Muscle layer of colon (tissue), 2 donors: ENCODE measurements at regions not wholly inside any gene's neighbourhood (a gene's known extent, or its start where the extent isn't known, plus 50 kb on each side); places are given as distances from the start of the nearest gene placed in this dataset.

Experiments
- H3K27ac ChIP-seq: one replicate; pipeline ENCODE4 v1.7.0; 2013; ENCODE audit warnings: low read depth, mild to moderate bottlenecking, low read length, moderate library complexity
- H3K27me3 ChIP-seq, 2 donors: one replicate each; pipeline ENCODE4 v1.7.0; 2013; ENCODE audit warnings: low read length in 2 of 2, mild to moderate bottlenecking in 2 of 2; ENCODE audit not compliant: insufficient read depth in 2 of 2, control insufficient read depth in 1 of 2
- H3K36me3 ChIP-seq: one replicate; pipeline ENCODE4 v1.7.0; 2013; ENCODE audit warnings: mild to moderate bottlenecking, low read length; ENCODE audit not compliant: insufficient read depth
- H3K4me1 ChIP-seq: one replicate; pipeline ENCODE4 v1.7.0; 2013; ENCODE audit warnings: mild to moderate bottlenecking, low read length; ENCODE audit not compliant: insufficient read depth
- H3K4me3 ChIP-seq, 2 donors: one replicate each; pipeline ENCODE4 v1.7.0; 2013; ENCODE audit warnings: low read length in 2 of 2, low read depth in 1 of 2, mild to moderate bottlenecking in 1 of 2, moderate library complexity in 1 of 2
- H3K9ac ChIP-seq: one replicate; pipeline ENCODE4 v1.7.0; 2013; ENCODE audit warnings: low read length
- H3K9me3 ChIP-seq: one replicate; pipeline ENCODE4 v1.7.0; 2013; ENCODE audit warnings: mild to moderate bottlenecking, low read length
- donor health status: abdominal sarcoma.
- donor health status: Adenocarcinoma of cecum.

DNA sequence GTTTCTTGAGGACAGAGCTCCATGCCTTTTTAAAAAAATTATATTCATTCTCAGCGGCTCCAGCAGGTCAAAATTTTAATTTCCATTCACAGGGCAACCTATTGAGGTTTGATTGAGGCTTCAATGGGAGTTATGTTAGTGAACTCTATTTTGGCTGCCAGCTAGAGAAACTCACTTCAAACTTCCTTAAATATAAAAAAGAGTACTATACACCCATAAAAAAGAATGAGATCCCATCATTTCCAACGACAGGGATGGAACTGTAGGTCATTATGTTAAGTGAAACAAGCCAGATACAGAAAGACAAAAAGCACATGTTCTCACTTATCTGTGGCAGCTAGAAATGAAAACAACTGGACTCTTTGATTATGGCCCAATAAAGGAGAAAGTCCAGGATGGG, 176.8 kb upstream of the IL12B start:
- Histone ChIP-seq H3K36me3 (no peaks in the 10 kb centered on the region), H3K4me1 (peaks cover 17% of the 10 kb centered on the region), H3K9me3 (no peaks in the 10 kb centered on the region), H3K4me3 (no peak overlapping the region), H3K27me3 (no peaks in the 10 kb centered on the region), H3K9ac (no peak overlapping the region), H3K27ac (no peak overlapping the region)

DNA sequence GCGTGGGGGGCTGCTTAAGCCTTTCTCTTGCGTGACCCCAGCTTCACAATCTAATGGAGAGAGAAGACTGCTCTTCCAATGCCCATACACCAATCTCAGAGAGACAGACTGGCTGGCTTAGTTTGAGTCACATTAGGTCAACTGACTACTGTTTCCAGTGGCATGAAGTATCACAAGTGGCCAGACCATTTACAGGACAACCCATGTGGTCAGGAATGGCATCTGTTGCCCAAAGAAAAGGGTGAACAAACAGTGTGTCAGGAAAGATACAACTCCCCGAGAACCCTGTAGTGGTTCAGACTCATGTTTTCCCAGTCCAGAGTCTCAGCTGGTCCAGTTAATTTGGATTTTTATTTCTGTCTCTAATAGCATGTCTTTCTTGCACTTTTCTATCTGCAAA, 177.4 kb upstream of the IL12B start:
- H3K36me3 ChIP-seq: no peaks in the 10 kb centered on the region
- no peak overlapping the region for H3K4me3 ChIP-seq
- peaks cover 17% of the 10 kb centered on the region for H3K4me1 ChIP-seq
- no peak overlapping the region for H3K27ac ChIP-seq
- no peaks in the 10 kb centered on the region for H3K27me3 ChIP-seq
- no peak overlapping the region for H3K9ac ChIP-seq
- no peaks in the 10 kb centered on the region for H3K9me3 ChIP-seq

DNA sequence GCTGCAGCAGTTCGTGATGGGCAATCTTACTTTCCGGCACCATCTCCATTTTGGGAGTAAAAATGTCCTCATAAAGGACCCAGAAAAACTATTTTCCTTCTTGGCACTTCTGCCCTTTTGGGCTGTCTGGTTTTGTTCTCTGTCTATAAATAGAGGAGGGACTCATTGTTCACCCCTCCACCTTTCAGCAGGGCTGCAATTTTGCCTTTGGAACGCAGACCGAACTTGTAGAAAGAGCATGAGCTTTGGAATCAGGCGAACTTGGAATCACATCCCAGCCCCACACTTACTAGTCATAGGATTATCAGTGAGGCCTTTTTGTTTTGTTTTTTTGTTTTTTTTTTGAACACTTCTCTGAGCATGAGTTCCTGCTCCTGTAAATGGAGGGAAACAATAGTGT, 178.1 kb upstream of the IL12B start:
- H3K4me3 ChIP-seq: no peak overlapping the region
- H3K9me3 ChIP-seq: no peaks in the 10 kb centered on the region
- H3K9ac ChIP-seq: no peak overlapping the region
- no peaks in the 10 kb centered on the region for H3K36me3 ChIP-seq
- H3K27me3 ChIP-seq: no peaks in the 10 kb centered on the region
- H3K4me1 ChIP-seq: peaks cover 17% of the 10 kb centered on the region
- no peak overlapping the region for H3K27ac ChIP-seq

DNA sequence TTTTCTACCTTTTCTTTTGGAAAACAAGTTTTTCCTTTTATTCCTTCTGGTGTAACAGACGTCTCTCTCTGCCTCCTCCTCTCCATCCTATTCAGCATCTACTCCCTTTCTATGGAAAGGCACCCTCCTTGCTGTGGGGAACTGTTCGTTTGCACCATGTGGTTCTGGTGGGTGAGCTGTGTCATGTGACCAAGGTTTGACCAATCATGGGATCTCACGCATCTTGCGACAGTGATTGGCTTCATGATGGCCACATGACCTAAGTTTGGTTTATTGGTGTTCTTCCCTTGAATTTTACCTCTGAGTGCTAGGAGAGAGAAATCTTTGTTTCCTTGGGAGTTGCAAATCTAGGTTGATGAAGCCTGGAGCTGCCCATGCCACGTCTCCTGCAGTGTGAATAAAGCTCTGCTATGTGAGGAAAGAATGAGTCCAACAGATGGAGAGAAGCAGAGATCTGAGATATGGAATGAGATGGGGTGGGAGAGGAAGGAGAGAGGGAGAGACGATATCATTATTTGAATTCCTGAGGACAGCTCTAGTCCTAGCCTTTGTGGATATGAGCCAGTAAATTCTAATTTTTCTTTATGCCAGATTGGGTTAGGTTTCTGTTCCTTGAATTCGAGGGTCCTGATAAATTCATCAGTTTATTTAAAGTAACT, 178.8 kb upstream of the IL12B start:
- H3K4me1 ChIP-seq: peaks cover 17% of the 10 kb centered on the region
- no peak overlapping the region for H3K27ac ChIP-seq
- H3K36me3 ChIP-seq: no peaks in the 10 kb centered on the region
- H3K27me3 ChIP-seq: no peaks in the 10 kb centered on the region
- no peak overlapping the region for H3K4me3 ChIP-seq
- no peak overlapping the region for H3K9ac ChIP-seq
- no peaks in the 10 kb centered on the region for H3K9me3 ChIP-seq

DNA sequence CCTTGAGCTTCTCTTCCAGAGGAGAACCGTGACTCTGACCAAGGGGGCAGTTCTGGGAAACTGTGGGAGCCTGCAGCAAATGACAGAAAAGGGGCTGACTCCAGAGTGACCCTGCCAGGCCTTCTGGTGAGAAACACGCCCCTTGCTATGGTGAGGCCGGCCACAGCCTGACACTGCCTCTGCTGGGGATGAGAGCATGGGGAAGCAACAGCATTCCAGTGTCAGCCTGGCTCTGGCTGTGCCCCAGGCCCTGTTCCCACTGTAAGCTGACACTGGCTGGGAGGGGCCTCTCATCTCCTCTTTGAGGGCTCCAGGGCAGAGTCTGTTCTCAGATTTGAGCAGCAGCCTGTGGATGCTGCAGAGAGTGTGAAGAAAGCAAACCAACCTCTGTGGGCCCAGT, 180.0 kb upstream of the IL12B start:
- Histone ChIP-seq H3K9ac (no peak overlapping the region), H3K9me3 (no peaks in the 10 kb centered on the region), H3K4me3 (no peak overlapping the region), H3K27me3 (no peaks in the 10 kb centered on the region), H3K4me1 (peaks cover 15% of the 10 kb centered on the region), H3K27ac (no peak overlapping the region), H3K36me3 (no peaks in the 10 kb centered on the region)

DNA sequence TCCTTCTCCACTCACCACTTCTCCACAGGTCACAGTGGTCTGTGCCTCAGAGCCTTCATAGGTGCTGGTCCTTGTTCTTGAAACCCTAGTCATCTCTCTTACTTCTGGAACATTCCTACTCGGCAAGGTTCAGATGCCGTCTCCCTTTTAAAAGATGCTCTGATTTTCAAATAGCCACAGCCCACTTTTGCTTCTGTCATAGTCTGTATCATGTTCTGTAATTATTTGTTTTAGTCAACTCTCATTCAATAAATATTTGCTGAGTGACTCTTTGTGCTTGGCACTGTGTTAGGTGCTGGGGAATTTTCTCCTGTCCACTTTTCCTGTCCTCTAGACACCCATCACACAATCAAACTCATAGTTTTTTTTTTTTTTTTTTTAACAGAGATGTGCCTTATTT, 181.3 kb upstream of the IL12B start:
- Histone ChIP-seq H3K9ac (no peak overlapping the region), H3K4me3 (no peak overlapping the region), H3K36me3 (no peaks in the 10 kb centered on the region), H3K27me3 (no peaks in the 10 kb centered on the region), H3K9me3 (no peaks in the 10 kb centered on the region), H3K27ac (no peak overlapping the region), H3K4me1 (peaks cover 15% of the 10 kb centered on the region)

DNA sequence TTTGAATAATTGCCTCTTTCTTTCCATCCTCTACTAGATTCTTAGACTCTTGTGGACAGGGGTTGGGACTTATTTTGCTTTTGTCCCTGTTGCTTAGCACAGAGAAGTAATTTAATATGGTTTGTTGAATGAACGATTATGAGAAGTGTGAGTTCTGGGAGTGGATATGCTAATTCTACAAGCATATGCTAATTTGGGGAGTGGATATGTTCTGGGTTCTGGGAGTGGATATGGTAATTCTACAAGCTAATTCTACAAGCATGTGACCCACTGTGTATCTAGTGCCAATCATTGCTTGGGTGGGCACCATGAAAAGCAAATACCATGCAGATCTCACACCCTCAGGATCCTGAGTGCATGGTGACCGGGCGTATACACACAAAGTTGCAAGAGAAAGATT, 181.8 kb upstream of the IL12B start:
- Histone ChIP-seq H3K36me3 (no peaks in the 10 kb centered on the region), H3K4me3 (no peak overlapping the region), H3K4me1 (peaks cover 15% of the 10 kb centered on the region), H3K27me3 (no peaks in the 10 kb centered on the region), H3K9ac (no peak overlapping the region), H3K27ac (no peak overlapping the region), H3K9me3 (no peaks in the 10 kb centered on the region)

DNA sequence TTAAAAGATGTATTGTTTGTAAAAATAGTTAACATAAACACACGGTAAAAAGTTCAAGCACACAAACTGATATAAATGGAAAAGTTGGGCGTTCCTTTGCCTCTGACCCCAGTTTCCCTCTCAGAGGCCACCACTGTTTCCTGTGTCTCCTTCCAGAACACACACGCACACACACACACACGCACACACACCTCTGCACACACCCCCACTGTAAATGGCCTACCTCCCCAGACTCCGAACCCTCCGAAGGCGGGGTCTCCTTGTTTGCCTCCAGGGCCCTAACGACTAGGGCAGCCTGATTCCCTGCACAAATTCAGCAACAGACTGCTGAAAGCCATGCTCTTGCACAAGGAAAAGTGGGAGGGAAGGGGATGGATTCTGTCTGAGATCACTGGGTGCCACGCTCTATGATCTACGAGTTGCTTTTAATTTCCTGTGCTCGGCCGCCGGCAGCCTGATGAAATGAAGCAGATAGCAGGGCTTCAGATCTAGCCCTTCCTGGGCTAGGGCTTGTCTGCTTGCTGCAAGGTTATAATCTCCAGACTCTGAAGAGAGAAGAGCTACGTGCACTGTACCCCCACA, 184.0 kb upstream of the IL12B start:
- no peaks in the 10 kb centered on the region for H3K9me3 ChIP-seq
- H3K4me1 ChIP-seq: peaks cover 15% of the 10 kb centered on the region
- H3K36me3 ChIP-seq: no peaks in the 10 kb centered on the region
- no peak overlapping the region for H3K9ac ChIP-seq
- H3K27ac ChIP-seq: no peak overlapping the region
- H3K27me3 ChIP-seq: no peaks in the 10 kb centered on the region
- no peak overlapping the region for H3K4me3 ChIP-seq

DNA sequence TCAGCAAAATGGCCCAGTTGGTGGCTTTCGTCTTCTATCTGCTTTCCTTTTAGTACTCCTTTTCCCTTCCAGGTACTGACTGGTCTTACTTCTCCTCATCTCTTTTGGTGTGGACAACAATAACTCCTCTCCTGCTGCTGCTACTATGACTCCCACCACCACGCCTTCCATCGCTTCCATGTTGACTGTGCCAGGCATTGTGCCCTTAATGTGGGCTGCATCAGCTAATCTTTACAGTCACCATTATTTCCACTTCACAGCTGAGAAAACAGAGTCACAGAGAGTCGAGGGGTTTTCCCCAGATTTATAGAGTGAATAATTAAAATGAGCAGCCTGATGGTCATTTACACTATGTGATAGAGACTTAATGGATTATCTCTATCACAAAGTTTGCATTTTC, 184.9 kb upstream of the IL12B start:
- Histone ChIP-seq H3K4me3 (no peak overlapping the region), H3K27ac (no peak overlapping the region), H3K36me3 (no peaks in the 10 kb centered on the region), H3K4me1 (peaks cover 12% of the 10 kb centered on the region), H3K9me3 (no peaks in the 10 kb centered on the region), H3K9ac (no peak overlapping the region), H3K27me3 (no peaks in the 10 kb centered on the region)

DNA sequence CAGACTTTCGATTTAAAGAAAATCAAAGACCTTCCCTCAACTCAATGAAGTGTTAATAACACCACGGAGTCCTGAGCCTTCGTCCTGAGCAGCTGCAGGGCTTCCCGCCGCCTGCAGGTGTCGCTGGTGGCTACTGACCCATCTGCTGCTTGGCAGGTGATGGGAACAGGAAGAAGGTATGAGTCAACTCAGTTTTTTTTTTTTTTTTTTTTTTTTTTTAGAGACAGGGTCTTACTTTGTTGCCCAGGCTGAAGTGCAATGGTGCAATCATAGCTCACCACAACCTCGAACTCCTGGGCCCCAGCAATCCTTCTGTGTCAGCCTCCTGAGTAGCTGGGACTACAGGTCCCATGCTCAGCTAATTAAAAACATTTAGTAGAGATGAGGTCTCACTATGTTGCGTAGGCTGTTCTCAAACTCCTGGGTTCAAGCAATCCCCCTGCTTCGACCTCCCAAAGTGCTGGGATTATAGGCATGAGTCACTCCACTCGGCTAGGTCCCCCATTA, 185.7 kb upstream of the IL12B start:
- no peaks in the 10 kb centered on the region for H3K27me3 ChIP-seq
- no peak overlapping the region for H3K9ac ChIP-seq
- H3K4me3 ChIP-seq: no peak overlapping the region
- H3K27ac ChIP-seq: no peak overlapping the region
- H3K9me3 ChIP-seq: no peaks in the 10 kb centered on the region
- H3K4me1 ChIP-seq: peaks cover 5% of the 10 kb centered on the region
- no peaks in the 10 kb centered on the region for H3K36me3 ChIP-seq

DNA sequence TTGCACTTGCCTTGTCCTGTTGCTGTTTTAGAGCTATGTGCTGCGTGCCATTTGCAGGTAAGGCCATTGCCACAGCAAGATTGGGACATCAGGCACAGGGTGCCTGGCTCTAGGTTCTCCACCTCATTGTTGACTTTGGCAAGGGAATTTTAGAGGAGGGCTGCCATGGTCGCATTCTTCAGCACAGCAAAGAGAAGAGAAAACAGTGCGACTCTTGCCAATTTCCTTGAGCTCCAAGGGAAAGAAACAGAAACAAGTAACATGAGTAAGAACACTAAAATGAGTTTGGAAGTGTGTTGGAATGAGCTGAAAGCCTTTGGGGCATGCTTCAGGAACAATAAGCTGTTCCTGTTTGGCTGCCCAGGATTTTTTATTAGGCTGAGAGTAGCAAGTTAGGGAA, 188.1 kb upstream of the IL12B start:
- Histone ChIP-seq H3K36me3 (no peaks in the 10 kb centered on the region), H3K9ac (no peak overlapping the region), H3K4me3 (no peak overlapping the region), H3K27me3 (no peaks in the 10 kb centered on the region), H3K4me1 (peaks cover 5% of the 10 kb centered on the region), H3K9me3 (no peaks in the 10 kb centered on the region), H3K27ac (no peak overlapping the region)

DNA sequence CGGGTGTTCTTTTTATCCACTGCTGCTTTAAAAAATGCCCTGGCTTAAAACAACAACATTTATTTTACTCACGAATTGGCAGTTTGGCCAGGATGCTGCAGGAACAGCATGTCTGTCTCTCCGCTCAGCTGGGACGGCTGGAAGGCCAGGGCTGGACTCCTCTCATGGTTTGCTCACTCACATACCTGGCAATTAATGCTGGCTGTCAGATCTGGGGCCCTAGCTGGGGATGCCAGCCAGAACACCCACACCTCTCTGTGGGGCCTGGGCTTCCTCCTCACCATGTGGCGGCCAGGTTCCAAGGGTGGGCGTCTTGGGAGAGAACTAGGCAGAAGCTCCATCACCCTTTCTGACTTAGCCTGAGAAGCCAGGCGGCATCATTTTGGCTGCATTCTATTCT, 189.1 kb upstream of the IL12B start:
- H3K4me3 ChIP-seq: no peak overlapping the region
- H3K9me3 ChIP-seq: no peaks in the 10 kb centered on the region
- no peak overlapping the region for H3K27ac ChIP-seq
- no peak overlapping the region for H3K9ac ChIP-seq
- H3K4me1 ChIP-seq: no peaks in the 10 kb centered on the region
- no peaks in the 10 kb centered on the region for H3K36me3 ChIP-seq
- H3K27me3 ChIP-seq: no peaks in the 10 kb centered on the region
